ENCODE measurements at regions not wholly inside any gene's neighbourhood (a gene's known extent, or its start where the extent isn't known, plus 50 kb on each side); places are given as distances from the start of the nearest gene placed in this dataset.

- Histone ChIP-seq H3K4me2 (ENCODE audit: low read depth, low read length) (no peak overlapping the region), H3K79me2 (ENCODE audit: low read length) (no peaks in the 10 kb centered on the region), H3K4me3 (ENCODE audit: low read length) (no peak overlapping the region), H2AFZ (ENCODE audit: low read length) (no peak overlapping the region), H3K9me3 (replicated peaks; ENCODE audit: insufficient read depth, low read length) (no peaks in the 10 kb centered on the region), H3K27me3 (replicated peaks; ENCODE audit: insufficient read depth, low read length) (no peaks in the 10 kb centered on the region), H4K20me1 (ENCODE audit: insufficient read depth, low read length) (no peaks in the 10 kb centered on the region), H3K36me3 (replicated peaks; ENCODE audit: insufficient read depth, low read length) (no peaks in the 10 kb centered on the region), H3K9me2 (replicated peaks; ENCODE audit: insufficient read depth, low read length) (no peaks in the 10 kb centered on the region), H3K9ac (ENCODE audit: low read length) (no peak overlapping the region), H3K27ac (ENCODE audit: low read length) (no peak overlapping the region), H3K4me1 (ENCODE audit: low read length) (no peaks in the 10 kb centered on the region), H3F3A (ENCODE audit: insufficient read depth, low read length) (no peaks in the 10 kb centered on the region)
- no peak for DNase-seq
- TF ChIP-seq EZH2 (optimal IDR thresholded peaks at IDR 0.05; ENCODE audit: low read depth, low read length) (no peak), CTCF (IDR thresholded peaks at IDR 0.05; ENCODE audit: low read length) (no peak), EZH2phosphoT487 (IDR thresholded peaks at IDR 0.05; ENCODE audit: low read length) (no peak)
Observed at GRCh38 chr6:112986321-112986720, 639.2 kb downstream of the RFPL4B start.

- TF ChIP-seq EZH2phosphoT487 (IDR thresholded peaks at IDR 0.05; ENCODE audit: low read length) (no peak), EZH2 (optimal IDR thresholded peaks at IDR 0.05; ENCODE audit: low read depth, low read length) (no peak), CTCF (IDR thresholded peaks at IDR 0.05; ENCODE audit: low read length) (no peak)
- no peaks in the 10 kb centered on the region for H3F3A ChIP-seq (ENCODE audit: insufficient read depth, low read length)
- no peak overlapping the region for H3K27ac ChIP-seq (ENCODE audit: low read length)
Observed at GRCh38 chr6:112988748-112989147, 641.6 kb downstream of the RFPL4B start.

GRCh38 chr6:112990971-112991370 is 643.8 kb downstream of the RFPL4B start:
- DNase-seq, result no peak
- no peak overlapping the region for H3K27ac ChIP-seq (ENCODE audit: low read length)
- H3K27me3 ChIP-seq (replicated peaks; ENCODE audit: insufficient read depth, low read length), result no peaks in the 10 kb centered on the region
- no peak overlapping the region for H2AFZ ChIP-seq (ENCODE audit: low read length)
- H3K4me3 ChIP-seq (ENCODE audit: low read length), result no peak overlapping the region
- TF ChIP-seq EZH2 (optimal IDR thresholded peaks at IDR 0.05; ENCODE audit: low read depth, low read length) (no peak), CTCF (IDR thresholded peaks at IDR 0.05; ENCODE audit: low read length) (no peak), EZH2phosphoT487 (IDR thresholded peaks at IDR 0.05; ENCODE audit: low read length) (no peak)
- no peaks in the 10 kb centered on the region for H3K9me3 ChIP-seq (replicated peaks; ENCODE audit: insufficient read depth, low read length)
- H3K4me1 ChIP-seq (ENCODE audit: low read length), result no peaks in the 10 kb centered on the region
- no peak overlapping the region for H3K9ac ChIP-seq (ENCODE audit: low read length)
- no peaks in the 10 kb centered on the region for H4K20me1 ChIP-seq (ENCODE audit: insufficient read depth, low read length)
- H3K36me3 ChIP-seq (replicated peaks; ENCODE audit: insufficient read depth, low read length), result no peaks in the 10 kb centered on the region
- H3K9me2 ChIP-seq (replicated peaks; ENCODE audit: insufficient read depth, low read length), result no peaks in the 10 kb centered on the region
- no peaks in the 10 kb centered on the region for H3F3A ChIP-seq (ENCODE audit: insufficient read depth, low read length)
- no peaks in the 10 kb centered on the region for H3K79me2 ChIP-seq (ENCODE audit: low read length)
- H3K4me2 ChIP-seq (ENCODE audit: low read depth, low read length), result no peak overlapping the region

More at GRCh38 chr6:112988748-112989147, 641.6 kb downstream of the RFPL4B start:
- Histone ChIP-seq H3K4me1 (ENCODE audit: low read length) (no peaks in the 10 kb centered on the region), H3K4me3 (ENCODE audit: low read length) (no peak overlapping the region), H4K20me1 (ENCODE audit: insufficient read depth, low read length) (no peaks in the 10 kb centered on the region), H3K27me3 (replicated peaks; ENCODE audit: insufficient read depth, low read length) (no peaks in the 10 kb centered on the region), H3K79me2 (ENCODE audit: low read length) (no peaks in the 10 kb centered on the region), H3K9ac (ENCODE audit: low read length) (no peak overlapping the region), H3K9me3 (replicated peaks; ENCODE audit: insufficient read depth, low read length) (no peaks in the 10 kb centered on the region), H3K36me3 (replicated peaks; ENCODE audit: insufficient read depth, low read length) (no peaks in the 10 kb centered on the region), H3K9me2 (replicated peaks; ENCODE audit: insufficient read depth, low read length) (no peaks in the 10 kb centered on the region), H2AFZ (ENCODE audit: low read length) (no peak overlapping the region), H3K4me2 (ENCODE audit: low read depth, low read length) (no peak overlapping the region)
- DNase-seq, result no peak

Measured in MM.1S (cell line).